ENCODE measurements at regions not wholly inside any gene's neighbourhood (a gene's known extent, or its start where the extent isn't known, plus 50 kb on each side); places are given as distances from the start of the nearest gene placed in this dataset.

GRCh38 chr12:88802096-88802706 is 221.9 kb upstream of the KITLG start:
- no peak for TF ChIP-seq CTCF (IDR thresholded peaks at IDR 0.05)
- H3K4me1 Mint-ChIP-seq, result peaks cover 5% of the 10 kb centered on the region
- no peak overlapping the region for H3K9ac ChIP-seq (ENCODE audit: insufficient read depth, low read length, poor library complexity, severe bottlenecking)
- peak overlapping the region in 1 of 7 donors; percentile 35 for H3K27ac Mint-ChIP-seq
- H3K36me3 Mint-ChIP-seq, result no peaks in the 10 kb centered on the region
- H3K36me3 ChIP-seq (replicated peaks in 1 of 2; ENCODE audit: control insufficient read depth in 1 of 2, insufficient read depth in 2 of 2, low read length in 2 of 2), result no peaks in the 10 kb centered on the region
- peaks cover 0 to 5% of the 10 kb centered on the region in 2 donors for H3K4me1 ChIP-seq (ENCODE audit: control insufficient read depth in 1 of 2, insufficient read depth in 2 of 2, low read length in 2 of 2)
- peaks cover 0 to 5% (median 0%) of the 10 kb centered on the region in 3 donors for H3K27me3 Mint-ChIP-seq (ENCODE audit: low read depth in 3 of 3)
- no peaks in the 10 kb centered on the region for H3K79me2 ChIP-seq (ENCODE audit: insufficient read depth, low read length)
- peaks cover 4 to 13% of the 10 kb centered on the region in 2 donors for H3K9me3 ChIP-seq (replicated peaks in 1 of 2; ENCODE audit: control insufficient read depth in 1 of 2, insufficient read depth in 1 of 2, low read length in 2 of 2)
- intact Hi-C loops (cut with micrococcal nuclease), result no loop called here
- no CpG with 5 or more reads among the region's 3 CpGs for WGBS (ENCODE audit: insufficient coverage)
- no peak overlapping the region for H3K4me3 Mint-ChIP-seq
- no peak overlapping the region for H3K27ac ChIP-seq (ENCODE audit: low read depth in 1 of 2, low read length in 2 of 2)
- peaks cover 3 to 15% (median 9%) of the 10 kb centered on the region in 7 donors for H3K9me3 Mint-ChIP-seq
- no peaks in the 10 kb centered on the region for H3K27me3 ChIP-seq (ENCODE audit: control insufficient read depth in 2 of 2, insufficient read depth in 2 of 2, low read length in 2 of 2)
- no peaks in the 10 kb centered on the region for H4K20me1 ChIP-seq (ENCODE audit: insufficient read depth, low read length)
- no peak overlapping the region for H3K4me3 ChIP-seq (replicated peaks in 1 of 3; ENCODE audit: low read depth in 2 of 3, low read length in 3 of 3)
- peak in 1 of 3 donors; percentile 10 for DNase-seq
- H2AFZ ChIP-seq (ENCODE audit: insufficient read depth, low read depth, low read length, poor library complexity, severe bottlenecking), result peak overlapping the region; percentile 16
- no peak overlapping the region for H3K4me2 ChIP-seq (replicated peaks; ENCODE audit: extremely low read depth, low read length, poor library complexity, severe bottlenecking)

GRCh38 chr12:88801227-88802095 is 221.2 kb upstream of the KITLG start:
- H3K4me3 ChIP-seq (replicated peaks in 1 of 3; ENCODE audit: low read depth in 2 of 3, low read length in 3 of 3), result no peak overlapping the region
- no peak overlapping the region for H3K27ac ChIP-seq (ENCODE audit: low read depth in 1 of 2, low read length in 2 of 2)
- 100% methylated on average over 1 of the region's 1 CpG for WGBS (ENCODE audit: insufficient coverage)
- Mint-ChIP-seq H3K27ac (no peak overlapping the region), H3K4me1 (peaks cover 5% of the 10 kb centered on the region), H3K9me3 (peaks cover 3 to 15% (median 9%) of the 10 kb centered on the region in 7 donors), H3K27me3 (ENCODE audit: low read depth in 3 of 3) (peaks cover 0 to 5% (median 0%) of the 10 kb centered on the region in 3 donors), H3K36me3 (no peaks in the 10 kb centered on the region), H3K4me3 (no peak overlapping the region)
- no peak for TF ChIP-seq CTCF (IDR thresholded peaks at IDR 0.05)
- no peak for DNase-seq
- H3K9ac ChIP-seq (ENCODE audit: insufficient read depth, low read length, poor library complexity, severe bottlenecking), result no peak overlapping the region
- intact Hi-C loops (cut with micrococcal nuclease), result no loop called here
- H3K79me2 ChIP-seq (ENCODE audit: insufficient read depth, low read length), result no peaks in the 10 kb centered on the region
- no peak overlapping the region for H3K4me2 ChIP-seq (replicated peaks; ENCODE audit: extremely low read depth, low read length, poor library complexity, severe bottlenecking)
- no peaks in the 10 kb centered on the region for H3K27me3 ChIP-seq (ENCODE audit: control insufficient read depth in 2 of 2, insufficient read depth in 2 of 2, low read length in 2 of 2)
- peaks cover 0 to 5% of the 10 kb centered on the region in 2 donors for H3K4me1 ChIP-seq (ENCODE audit: control insufficient read depth in 1 of 2, insufficient read depth in 2 of 2, low read length in 2 of 2)
- H3K9me3 ChIP-seq (replicated peaks in 1 of 2; ENCODE audit: control insufficient read depth in 1 of 2, insufficient read depth in 1 of 2, low read length in 2 of 2), result peaks cover 4 to 13% of the 10 kb centered on the region in 2 donors
- peak overlapping the region; percentile 16 for H2AFZ ChIP-seq (ENCODE audit: insufficient read depth, low read depth, low read length, poor library complexity, severe bottlenecking)
- no peaks in the 10 kb centered on the region for H3K36me3 ChIP-seq (replicated peaks in 1 of 2; ENCODE audit: control insufficient read depth in 1 of 2, insufficient read depth in 2 of 2, low read length in 2 of 2)
- H4K20me1 ChIP-seq (ENCODE audit: insufficient read depth, low read length), result no peaks in the 10 kb centered on the region

Data from CD14-positive monocyte (primary cell).